Right lobe of liver (tissue), 6 donors: ENCODE measurements at regions not wholly inside any gene's neighbourhood (a gene's known extent, or its start where the extent isn't known, plus 50 kb on each side); places are given as distances from the start of the nearest gene placed in this dataset.

Experiments used
- ATAC-seq, 4 donors: fragments of 200-7000 bp; cut with Tn5 transposase; one replicate each; pipeline ENCODE4 v1.9.1; 2020; ENCODE audit warnings: mild to moderate bottlenecking in 4 of 4, moderate library complexity in 4 of 4
- DNase-seq, 3 donors: peaks; one replicate each; pipeline ENCODE4 v3.0.0-alpha.2; 2020
- H3K27ac ChIP-seq, 3 donors: fragments of 200-600 bp; one replicate each; pipeline ENCODE4 v1.8.0; 2022
- H3K27me3 ChIP-seq, 2 donors: fragments of 200-600 bp; one replicate each; pipeline ENCODE4 v1.8.0; 2022
- H3K36me3 ChIP-seq, 4 donors: fragments of 200-600 bp; sonication (generic) in 1 of 4; one replicate each; pipeline versions ENCODE4 v1.5.1 to v1.8.0; 2017 to 2022; ENCODE audit warnings: control low read depth in 1 of 4
- H3K4me1 ChIP-seq, 4 donors: fragments of 200-600 bp; sonication (generic) in 1 of 4; one replicate each; pipeline versions ENCODE4 v1.5.1 to v1.8.0; 2017 to 2022; ENCODE audit warnings: control low read depth in 1 of 4
- H3K4me3 ChIP-seq, 3 donors: fragments of 200-600 bp; one replicate each; pipeline ENCODE4 v1.8.0; 2022
- H3K9me3 ChIP-seq, 4 donors: fragments of 200-600 bp; sonication (generic) in 1 of 4; one replicate each; pipeline versions ENCODE4 v1.5.1 to v1.8.0; 2017 to 2022; ENCODE audit warnings: control low read depth in 1 of 4
- CTCF ChIP-seq, 4 donors: fragments of 200-600 bp in 3 of 4; fragments of 450-650 bp in 1 of 4; IDR thresholded peaks; one replicate each; pipeline versions ENCODE4 v1.5.1 to v1.8.0; 2016 to 2022; ENCODE audit warnings: antibody characterized with exemption in 4 of 4, mild to moderate bottlenecking in 2 of 4
- POLR2A ChIP-seq: fragments of 450-650 bp; IDR thresholded peaks from one replicate; pipeline ENCODE4 v1.6.1; 2017; ENCODE audit warnings: antibody characterized with exemption, mild to moderate bottlenecking
- WGBS: methylation state at CpG from one replicate; pipeline ENCODE4 v1.1.6; 2018; ENCODE audit warnings: low coverage, low lambda C conversion rate; ENCODE audit not compliant: insufficient coverage; ENCODE audit errors: missing lambda C conversion rate; 5-methylcytosine and 5-hydroxymethylcytosine counted together
- intact Hi-C, 2 donors: fragments of 100-400 bp; cut with DNase I; formaldehyde crosslinking; loops; one replicate each; pipeline versions ENCODE4 v1.11.2 to v1.14.1; 2022
- donor health status: DM: no; HTN: yes; CAD: no.
- donor health status: DM: no; HTN: no; CAD: no.
- donor health status: DM: no; HTN: no; CAD: no.
- donor health status: DM: no; HTN: yes; CAD: no.
- donor health status: DM: no; HTN: yes; CAD: no.

- ATAC-seq: no peak
- no peak overlapping the region for H3K27ac ChIP-seq
- intact Hi-C loops: no loop called here
- H3K36me3 ChIP-seq: no peaks in the 10 kb centered on the region
- no peak overlapping the region for H3K4me3 ChIP-seq
- no peak for DNase-seq
- no peaks in the 10 kb centered on the region for H3K27me3 ChIP-seq
- no peak for TF ChIP-seq POLR2A
- TF ChIP-seq CTCF (IDR thresholded peaks at IDR 0.05): no peak
- H3K4me1 ChIP-seq: no peaks in the 10 kb centered on the region
- WGBS: 67% methylated on average over 3 of the region's 3 CpGs
- H3K9me3 ChIP-seq: no peaks in the 10 kb centered on the region
These were observed 479.9 kb upstream of the RBFOX1 start for GRCh38 chr16:6852643-6853225.

GRCh38 chr16:6846452-6846851 lies 486.2 kb upstream of the RBFOX1 start:
- Histone ChIP-seq H3K4me1 (no peaks in the 10 kb centered on the region), H3K36me3 (no peaks in the 10 kb centered on the region), H3K27me3 (no peaks in the 10 kb centered on the region), H3K4me3 (no peak overlapping the region), H3K27ac (no peak overlapping the region), H3K9me3 (no peaks in the 10 kb centered on the region)
- TF ChIP-seq POLR2A (no peak), CTCF (IDR thresholded peaks at IDR 0.05) (no peak)
- WGBS: 49% methylated on average over 8 of the region's 8 CpGs
- intact Hi-C loops: no loop called here
- DNase-seq (no peak), ATAC-seq (no peak)

- WGBS: 57% methylated on average over 6 of the region's 6 CpGs
- ATAC-seq (no peak), DNase-seq (no peak)
- intact Hi-C loops: no loop called here
- Histone ChIP-seq H3K4me3 (no peak overlapping the region), H3K27ac (no peak overlapping the region), H3K27me3 (no peaks in the 10 kb centered on the region), H3K4me1 (no peaks in the 10 kb centered on the region), H3K36me3 (no peaks in the 10 kb centered on the region), H3K9me3 (no peaks in the 10 kb centered on the region)
- TF ChIP-seq CTCF (IDR thresholded peaks at IDR 0.05) (no peak), POLR2A (no peak)
These were observed 491.3 kb upstream of the RBFOX1 start for GRCh38 chr16:6841392-6841791.

- no peaks in the 10 kb centered on the region for H3K27me3 ChIP-seq
- no peak overlapping the region for H3K27ac ChIP-seq
- H3K4me3 ChIP-seq: no peak overlapping the region
- H3K36me3 ChIP-seq: no peaks in the 10 kb centered on the region
- DNase-seq (no peak), ATAC-seq (no peak)
- intact Hi-C loops: no loop called here
- no peaks in the 10 kb centered on the region for H3K9me3 ChIP-seq
- WGBS: 72% methylated on average over 2 of the region's 2 CpGs
- no peak for TF ChIP-seq POLR2A
- TF ChIP-seq CTCF (IDR thresholded peaks at IDR 0.05): no peak
- no peaks in the 10 kb centered on the region for H3K4me1 ChIP-seq
These were observed 494.9 kb upstream of the RBFOX1 start for GRCh38 chr16:6837722-6838121.

- no peak for DNase-seq
- intact Hi-C loops: no loop called here
- TF ChIP-seq CTCF (IDR thresholded peaks at IDR 0.05): no peak
- TF ChIP-seq POLR2A: no peak
These were observed 495.9 kb upstream of the RBFOX1 start for GRCh38 chr16:6836766-6837165.

More at GRCh38 chr16:6836766-6837165, 495.9 kb upstream of the RBFOX1 start:
- no peaks in the 10 kb centered on the region for H3K36me3 ChIP-seq
- H3K27ac ChIP-seq: no peak overlapping the region
- no peaks in the 10 kb centered on the region for H3K27me3 ChIP-seq
- ATAC-seq: no peak
- H3K4me3 ChIP-seq: no peak overlapping the region
- WGBS: 56% methylated on average over 3 of the region's 3 CpGs
- H3K9me3 ChIP-seq: no peaks in the 10 kb centered on the region
- no peaks in the 10 kb centered on the region for H3K4me1 ChIP-seq
